ENCODE measurements at regions not wholly inside any gene's neighbourhood (a gene's known extent, or its start where the extent isn't known, plus 50 kb on each side); places are given as distances from the start of the nearest gene placed in this dataset.
A peak's percentile ranks its signal among the peaks of the same experiment; 100 is the strongest.

GRCh38 chr5:74372502-74373064, 267.9 kb downstream of the ENC1 start:
- DNase-seq = no peak

- DNase-seq = no peak
These were observed 268.5 kb downstream of the ENC1 start for GRCh38 chr5:74372051-74372450.

GRCh38 chr5:74371621-74372020, 268.9 kb downstream of the ENC1 start:
- DNase-seq = no peak

GRCh38 chr5:74370168-74370567, 270.4 kb downstream of the ENC1 start:
- no peak for DNase-seq

- no peak for DNase-seq
These were observed 271.4 kb downstream of the ENC1 start for GRCh38 chr5:74369173-74369572.

- no peak for DNase-seq
These were observed 272.6 kb downstream of the ENC1 start for GRCh38 chr5:74367934-74368333.

GRCh38 chr5:74367241-74367733, 273.2 kb downstream of the ENC1 start:
- no peak for DNase-seq

- no peak for DNase-seq
These were observed 274.8 kb downstream of the ENC1 start for GRCh38 chr5:74365723-74366122.

GRCh38 chr5:74364507-74364906, 276.0 kb downstream of the ENC1 start:
- no peak for DNase-seq

- no peak for DNase-seq
These were observed 276.8 kb downstream of the ENC1 start for GRCh38 chr5:74363603-74364205.

- peak; percentile 37 for DNase-seq
These were observed 278.8 kb downstream of the ENC1 start for GRCh38 chr5:74361406-74362358.

- DNase-seq = no peak
These were observed 279.9 kb downstream of the ENC1 start for GRCh38 chr5:74360535-74361210.

GRCh38 chr5:74357827-74358226, 282.7 kb downstream of the ENC1 start:
- DNase-seq = no peak

- no peak for DNase-seq
These were observed 284.4 kb downstream of the ENC1 start for GRCh38 chr5:74356009-74356695.

- no peak for DNase-seq
These were observed 285.3 kb downstream of the ENC1 start for GRCh38 chr5:74355041-74355824.

- DNase-seq = no peak
These were observed 288.3 kb downstream of the ENC1 start for GRCh38 chr5:74352256-74352655.

GRCh38 chr5:74342948-74343682, 297.4 kb downstream of the ENC1 start:
- DNase-seq = no peak

- no peak for DNase-seq
These were observed 298.3 kb downstream of the ENC1 start for GRCh38 chr5:74342182-74342581.

- DNase-seq = no peak
These were observed 299.3 kb downstream of the ENC1 start for GRCh38 chr5:74341221-74341620.

GRCh38 chr5:74340476-74340875, 300.1 kb downstream of the ENC1 start:
- DNase-seq = no peak

GRCh38 chr5:74337984-74338310, 302.6 kb downstream of the ENC1 start:
- no peak for DNase-seq
